RWPE1 (cell line): ENCODE measurements at regions not wholly inside any gene's neighbourhood (a gene's known extent, or its start where the extent isn't known, plus 50 kb on each side); places are given as distances from the start of the nearest gene placed in this dataset.

Experiments used
- CTCF ChIA-PET: fragments of 350-600 bp; sonication (Branson Sonifier 250); formaldehyde crosslinking; extraction: SDS; loops from one replicate; lab custom pipeline; 2021; lab: Yijun Ruan, JAX
- POLR2A ChIA-PET: fragments of 400-600 bp; formaldehyde crosslinking; extraction: SDS; loops from one replicate; lab custom pipeline; 2020; ENCODE audit warnings: antibody characterized with exemption; ENCODE audit not compliant: low non-redundant PET; lab: Yijun Ruan, JAX
- DNase-seq: peaks from one replicate; pipeline ENCODE4 v3.0.0; 2012; ENCODE audit warnings: low spot score
- H3K27ac ChIP-seq: fragments of 450-650 bp; 2 replicates; pipeline ENCODE4 v1.5.1; 2017
- TF ChIP-seq, protein P1 (sequence below): fragments of 450-650 bp; conservative IDR thresholded peaks from 2 replicates; pipeline ENCODE4 v1.5.1; 2017; ENCODE audit warnings: low read depth, mild to moderate bottlenecking

DNA sequence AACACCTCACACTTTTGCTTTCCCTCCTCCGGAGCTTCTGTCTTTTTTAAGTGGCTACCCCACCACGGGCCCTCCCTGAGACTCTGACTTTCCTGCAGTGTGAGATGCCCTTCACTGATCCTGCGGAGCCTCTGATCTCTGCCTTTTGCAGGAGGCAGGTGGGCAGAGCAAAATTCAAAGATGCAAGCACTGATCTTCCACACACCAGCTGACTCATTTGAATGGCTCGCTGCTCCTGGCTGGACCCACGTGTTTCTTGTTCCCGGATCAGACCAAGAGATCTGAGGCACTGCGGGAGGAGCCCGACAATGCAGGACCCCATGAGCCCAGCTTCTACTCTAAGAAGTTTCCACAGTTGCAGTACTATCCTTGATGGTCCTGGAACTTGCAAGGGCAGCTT, 1607.9 kb upstream of the TENM3 start:
- TF ChIP-seq, protein P1, sequence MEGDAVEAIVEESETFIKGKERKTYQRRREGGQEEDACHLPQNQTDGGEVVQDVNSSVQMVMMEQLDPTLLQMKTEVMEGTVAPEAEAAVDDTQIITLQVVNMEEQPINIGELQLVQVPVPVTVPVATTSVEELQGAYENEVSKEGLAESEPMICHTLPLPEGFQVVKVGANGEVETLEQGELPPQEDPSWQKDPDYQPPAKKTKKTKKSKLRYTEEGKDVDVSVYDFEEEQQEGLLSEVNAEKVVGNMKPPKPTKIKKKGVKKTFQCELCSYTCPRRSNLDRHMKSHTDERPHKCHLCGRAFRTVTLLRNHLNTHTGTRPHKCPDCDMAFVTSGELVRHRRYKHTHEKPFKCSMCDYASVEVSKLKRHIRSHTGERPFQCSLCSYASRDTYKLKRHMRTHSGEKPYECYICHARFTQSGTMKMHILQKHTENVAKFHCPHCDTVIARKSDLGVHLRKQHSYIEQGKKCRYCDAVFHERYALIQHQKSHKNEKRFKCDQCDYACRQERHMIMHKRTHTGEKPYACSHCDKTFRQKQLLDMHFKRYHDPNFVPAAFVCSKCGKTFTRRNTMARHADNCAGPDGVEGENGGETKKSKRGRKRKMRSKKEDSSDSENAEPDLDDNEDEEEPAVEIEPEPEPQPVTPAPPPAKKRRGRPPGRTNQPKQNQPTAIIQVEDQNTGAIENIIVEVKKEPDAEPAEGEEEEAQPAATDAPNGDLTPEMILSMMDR: no peak
- POLR2A ChIA-PET: no interaction called here
- no peak overlapping the region for H3K27ac ChIP-seq
- CTCF ChIA-PET: no interaction called here
- DNase-seq: no peak

DNA sequence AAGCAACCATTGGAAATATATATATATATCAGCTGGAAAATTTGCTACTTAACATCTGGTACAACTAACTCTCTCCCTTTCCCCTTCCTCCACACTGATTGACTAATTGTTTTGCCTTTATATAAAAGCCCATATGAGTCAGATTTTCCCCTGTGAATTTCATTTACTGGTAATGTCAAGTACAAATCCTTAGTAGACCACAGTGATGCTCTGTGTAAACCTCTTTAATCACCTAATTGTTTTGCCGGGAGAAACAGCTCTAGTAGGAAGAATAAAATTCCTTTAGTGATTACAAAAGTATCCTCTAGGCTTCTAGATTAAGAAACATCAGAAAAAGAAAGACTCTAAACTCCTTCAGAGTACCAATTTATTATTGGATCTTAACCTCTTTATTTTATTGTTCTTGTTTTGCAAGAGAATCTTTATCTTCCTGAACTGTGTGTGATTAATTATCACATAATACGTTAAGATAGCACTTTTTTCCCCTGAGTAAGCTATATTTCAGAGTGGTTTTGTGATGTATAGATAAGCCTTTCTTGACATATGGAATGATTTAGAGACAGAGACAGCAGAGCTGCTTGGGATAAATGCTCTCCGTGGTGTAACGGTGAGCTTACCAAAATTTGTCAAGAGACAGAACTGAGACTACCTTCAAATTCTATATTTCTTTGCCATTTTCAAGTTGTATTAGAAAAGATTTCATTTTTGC, 1606.4 kb upstream of the TENM3 start:
- no peak overlapping the region for H3K27ac ChIP-seq
- POLR2A ChIA-PET: no interaction called here
- DNase-seq: no peak
- CTCF ChIA-PET: no interaction called here
- TF ChIP-seq, protein P1: no peak

DNA sequence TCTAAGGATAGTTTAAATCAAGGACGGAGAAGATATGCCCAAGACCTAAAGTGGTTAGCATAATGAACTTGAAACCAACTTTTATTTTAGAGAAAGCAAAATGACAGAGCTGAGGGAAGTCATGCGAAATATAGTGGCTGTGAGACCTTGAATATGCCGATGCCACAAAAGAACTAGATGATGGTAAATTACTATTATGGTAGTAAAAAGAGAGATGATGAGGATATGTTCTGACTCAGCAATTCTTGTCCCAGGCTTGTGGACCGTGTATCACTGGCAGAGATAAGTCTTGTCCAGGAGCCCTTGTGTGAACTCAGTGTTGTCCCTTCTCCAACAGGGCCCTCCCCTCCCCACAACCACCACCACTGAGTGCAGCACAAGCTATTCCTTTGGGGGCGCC, 1605.6 kb upstream of the TENM3 start:
- H3K27ac ChIP-seq: no peak overlapping the region
- no peak for DNase-seq
- CTCF ChIA-PET: no interaction called here
- TF ChIP-seq, protein P1: no peak
- POLR2A ChIA-PET: no interaction called here

DNA sequence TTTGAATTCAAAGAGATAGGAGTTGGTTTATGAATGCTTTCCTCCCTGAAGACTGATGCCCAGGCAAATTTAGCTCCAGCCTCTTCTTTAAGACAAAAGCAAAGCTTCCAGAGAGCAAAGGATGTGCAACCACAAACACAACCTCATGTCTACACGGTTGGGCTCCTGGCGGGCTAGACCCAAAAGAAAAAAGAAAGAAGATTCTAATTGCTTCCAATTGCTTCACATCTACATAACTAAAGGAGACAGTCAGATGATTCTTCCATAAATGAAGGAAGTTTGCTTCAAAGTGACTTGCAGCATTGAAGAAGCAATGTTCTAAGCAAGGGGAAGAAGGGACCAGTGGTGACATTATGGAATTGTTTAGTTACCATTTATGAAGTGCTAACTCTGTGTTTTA, 1603.0 kb upstream of the TENM3 start:
- POLR2A ChIA-PET: no interaction called here
- DNase-seq: no peak
- no peak overlapping the region for H3K27ac ChIP-seq
- TF ChIP-seq, protein P1: no peak
- CTCF ChIA-PET: no interaction called here

DNA sequence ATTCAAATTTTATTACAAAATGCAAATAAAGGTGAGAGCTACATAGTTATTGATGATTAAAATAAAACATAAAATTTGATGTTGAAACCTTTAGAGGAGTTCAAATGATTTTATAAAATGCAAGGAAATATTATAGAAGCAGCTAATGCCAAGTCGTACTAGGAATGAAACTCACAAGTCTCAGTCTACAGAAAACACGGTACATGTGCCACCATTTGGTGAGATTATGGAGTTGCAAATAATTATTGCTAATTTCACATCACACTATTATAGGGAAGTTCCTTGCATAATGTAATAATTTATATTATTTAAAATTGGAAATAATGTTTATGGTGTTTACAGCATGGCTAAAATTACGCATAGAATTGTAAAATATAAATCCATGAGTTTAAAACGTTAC, 1601.7 kb upstream of the TENM3 start:
- DNase-seq: no peak
- POLR2A ChIA-PET: no interaction called here
- TF ChIP-seq, protein P1: no peak
- CTCF ChIA-PET: no interaction called here
- no peak overlapping the region for H3K27ac ChIP-seq

DNA sequence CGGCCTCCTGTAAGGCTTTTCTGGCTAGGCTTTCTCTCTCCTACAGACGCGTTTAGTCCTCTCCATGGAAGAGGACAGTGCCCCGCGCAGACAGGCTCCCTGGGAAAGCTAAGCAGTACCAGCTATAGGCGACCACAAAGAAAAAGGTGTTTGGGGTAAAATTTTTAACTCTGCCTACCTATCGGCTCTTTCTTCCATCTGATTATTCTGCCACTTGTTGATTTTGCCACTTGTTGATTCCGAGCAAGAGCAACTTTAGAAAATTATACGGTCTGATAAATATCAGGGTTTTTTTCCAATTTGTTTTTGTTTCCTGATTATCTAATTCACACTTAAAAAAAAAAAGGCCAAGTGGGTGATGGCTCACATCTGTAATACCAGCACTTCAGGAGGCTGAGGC, 1600.5 kb upstream of the TENM3 start:
- no peak overlapping the region for H3K27ac ChIP-seq
- CTCF ChIA-PET: interaction anchor here (0.7 kb wide), 2 partner anchors 34 to 224 kb away, joined by 3 to 6 read pairs; no protein-coding TSS in a partner anchor
- TF ChIP-seq, protein P1: no peak
- POLR2A ChIA-PET: no interaction called here
- DNase-seq: no peak
